Stimulated activated naive B cell treated with anti-CD40 and anti-IgM and Interleukin-4, amounts not matched to agents 10 μg/mL and 1 μg/mL and 100 μg/mL, for 72 hours (primary cell): ENCODE measurements at regions not wholly inside any gene's neighbourhood (a gene's known extent, or its start where the extent isn't known, plus 50 kb on each side); places are given as distances from the start of the nearest gene placed in this dataset.

ENCODE experiments used
- ATAC-seq, 2 donors: fragments of 150-1000 bp; cut with Tn5 transposase; replicated peaks; 2 replicates each; pipeline ENCODE4 v1.10.0; 2021; ENCODE audit warnings: moderate library complexity in 1 of 2
- DNase-seq: peaks from one replicate; pipeline ENCODE4 v3.0.0; 2021
- H3K27ac Mint-ChIP-seq: one replicate; pipeline ENCODE4 v1.8.0; 2022; ENCODE audit warnings: mild to moderate bottlenecking, mixed read lengths
- H3K27me3 Mint-ChIP-seq, 2 donors: one replicate each; pipeline ENCODE4 v1.8.0; 2022; ENCODE audit warnings: mixed read lengths in 2 of 2
- H3K36me3 Mint-ChIP-seq, 2 donors: one replicate each; pipeline ENCODE4 v1.8.0; 2022; ENCODE audit warnings: mixed read lengths in 2 of 2, mild to moderate bottlenecking in 1 of 2
- H3K4me1 Mint-ChIP-seq, 2 donors: one replicate each; pipeline ENCODE4 v1.8.0; 2022; ENCODE audit warnings: mixed read lengths in 2 of 2, mild to moderate bottlenecking in 1 of 2
- H3K4me3 Mint-ChIP-seq, 2 donors: one replicate each; pipeline ENCODE4 v1.8.0; 2022; ENCODE audit warnings: mild to moderate bottlenecking in 2 of 2, mixed read lengths in 2 of 2, moderate library complexity in 1 of 2
- H3K9me3 Mint-ChIP-seq, 2 donors: one replicate each; pipeline ENCODE4 v1.8.0; 2022; ENCODE audit warnings: mixed read lengths in 2 of 2, mild to moderate bottlenecking in 1 of 2

DNA sequence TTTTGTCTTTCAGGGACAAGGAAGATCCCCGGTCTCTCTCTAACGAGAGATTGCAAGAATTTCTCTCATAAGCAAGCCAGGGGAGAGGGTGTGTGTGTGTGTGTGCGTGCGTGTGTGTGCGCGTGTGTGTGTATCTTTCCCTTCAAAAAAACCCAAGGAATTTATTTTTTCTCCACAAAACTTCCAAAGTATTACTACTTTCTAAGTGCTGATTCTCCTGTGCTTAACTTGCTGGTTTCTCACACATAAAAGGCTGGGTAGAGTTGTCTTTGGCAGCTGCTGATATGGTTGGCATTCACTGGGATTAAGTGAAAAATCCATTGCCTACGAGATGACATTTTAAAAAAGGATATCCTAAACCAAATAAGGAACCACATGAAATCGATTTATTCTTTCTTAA lies 435.7 kb downstream of the RAPGEF2 start:
- H3K27ac Mint-ChIP-seq = no peak overlapping the region
- H3K4me3 Mint-ChIP-seq = no peak overlapping the region

GRCh38 chr4:159540038-159540437 lies 437.2 kb downstream of the RAPGEF2 start:
- H3K27ac Mint-ChIP-seq = no peak overlapping the region
- no peak for ATAC-seq
- DNase-seq = no peak
- H3K9me3 Mint-ChIP-seq = peaks cover 14 to 16% of the 10 kb centered on the region in 2 donors
- peaks cover 0 to 1% of the 10 kb centered on the region in 2 donors for H3K36me3 Mint-ChIP-seq
- no peak overlapping the region for H3K4me3 Mint-ChIP-seq
- H3K4me1 Mint-ChIP-seq = no peaks in the 10 kb centered on the region
- peaks cover 0 to 4% of the 10 kb centered on the region in 2 donors for H3K27me3 Mint-ChIP-seq

More for the DNA sequence above, 435.7 kb downstream of the RAPGEF2 start:
- peaks cover 0 to 4% of the 10 kb centered on the region in 2 donors for H3K27me3 Mint-ChIP-seq
- H3K4me1 Mint-ChIP-seq = no peaks in the 10 kb centered on the region
- H3K9me3 Mint-ChIP-seq = peaks cover 17 to 18% of the 10 kb centered on the region in 2 donors
- peaks cover 0 to 1% of the 10 kb centered on the region in 2 donors for H3K36me3 Mint-ChIP-seq
- ATAC-seq (no peak), DNase-seq (no peak)

DNA sequence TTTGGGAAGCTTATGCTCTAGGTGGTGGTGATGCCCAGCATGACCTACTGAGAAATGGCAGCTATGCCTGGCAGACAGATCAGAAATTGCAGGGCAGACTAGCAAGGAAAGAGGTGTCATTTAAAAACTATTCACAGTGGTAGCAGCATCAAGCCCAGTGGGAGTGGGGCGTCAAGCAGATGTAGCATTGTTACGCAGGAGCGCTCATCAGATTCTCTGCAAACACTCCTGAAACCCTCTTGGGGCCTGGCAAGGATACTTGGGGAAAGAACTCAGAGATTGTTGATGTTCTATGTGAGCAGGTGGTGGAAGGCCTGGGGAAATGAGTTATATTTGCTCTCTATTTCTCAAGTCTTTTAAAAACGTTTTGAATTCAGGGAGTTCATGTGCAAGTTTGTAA lies 437.6 kb downstream of the RAPGEF2 start:
- ATAC-seq (no peak), DNase-seq (no peak)
- Mint-ChIP-seq H3K4me3 (no peak overlapping the region), H3K27me3 (peaks cover 0 to 4% of the 10 kb centered on the region in 2 donors), H3K4me1 (no peaks in the 10 kb centered on the region), H3K36me3 (peaks cover 0 to 1% of the 10 kb centered on the region in 2 donors), H3K27ac (no peak overlapping the region), H3K9me3 (peaks cover 10 to 16% of the 10 kb centered on the region in 2 donors)

GRCh38 chr4:159541143-159541542 lies 438.3 kb downstream of the RAPGEF2 start:
- peaks cover 0 to 4% of the 10 kb centered on the region in 2 donors for H3K27me3 Mint-ChIP-seq
- peaks cover 7 to 12% of the 10 kb centered on the region in 2 donors for H3K9me3 Mint-ChIP-seq
- no peak for DNase-seq
- no peak overlapping the region for H3K4me3 Mint-ChIP-seq
- no peak for ATAC-seq
- H3K4me1 Mint-ChIP-seq = no peaks in the 10 kb centered on the region
- no peak overlapping the region for H3K27ac Mint-ChIP-seq
- H3K36me3 Mint-ChIP-seq = peaks cover 0 to under 1% of the 10 kb centered on the region in 2 donors

GRCh38 chr4:159542296-159542695 lies 439.4 kb downstream of the RAPGEF2 start:
- DNase-seq = no peak
- Mint-ChIP-seq H3K9me3 (peaks cover 0 to 5% of the 10 kb centered on the region in 2 donors), H3K4me3 (no peak overlapping the region), H3K27ac (no peak overlapping the region), H3K4me1 (no peaks in the 10 kb centered on the region), H3K27me3 (peaks cover 0 to 4% of the 10 kb centered on the region in 2 donors), H3K36me3 (no peaks in the 10 kb centered on the region)
- no peak for ATAC-seq

- ATAC-seq = no peak
- Mint-ChIP-seq H3K9me3 (peaks cover 0 to 2% of the 10 kb centered on the region in 2 donors), H3K27me3 (peaks cover 0 to 4% of the 10 kb centered on the region in 2 donors), H3K27ac (no peak overlapping the region), H3K4me1 (no peaks in the 10 kb centered on the region), H3K36me3 (no peaks in the 10 kb centered on the region), H3K4me3 (no peak overlapping the region)
- DNase-seq = no peak
Measured at GRCh38 chr4:159543831-159544230, 441.0 kb downstream of the RAPGEF2 start.

DNA sequence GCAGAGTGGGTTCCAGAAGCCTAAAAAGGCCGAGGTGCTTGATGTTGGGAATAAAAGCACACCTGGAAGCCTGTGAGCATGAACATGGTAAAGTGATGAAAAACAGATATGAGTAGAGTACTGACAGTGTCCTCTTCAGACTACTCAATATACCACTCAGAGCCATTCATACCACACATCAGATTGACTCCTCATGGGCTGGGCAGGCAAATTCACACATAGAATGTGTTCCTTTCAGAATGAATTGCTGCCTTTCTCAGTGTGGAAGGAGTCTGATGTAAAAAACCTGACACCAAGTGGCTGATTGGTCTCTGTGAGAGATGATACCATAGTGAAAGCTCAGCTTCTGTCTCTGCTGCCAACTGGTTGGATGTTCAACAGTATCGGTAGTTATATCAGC lies 442.7 kb downstream of the RAPGEF2 start:
- no peaks in the 10 kb centered on the region for H3K36me3 Mint-ChIP-seq
- H3K9me3 Mint-ChIP-seq = peaks cover 0 to 2% of the 10 kb centered on the region in 2 donors
- H3K27ac Mint-ChIP-seq = no peak overlapping the region
- DNase-seq = no peak
- H3K27me3 Mint-ChIP-seq = peaks cover 0 to 4% of the 10 kb centered on the region in 2 donors
- H3K4me3 Mint-ChIP-seq = no peak overlapping the region
- H3K4me1 Mint-ChIP-seq = no peaks in the 10 kb centered on the region
- ATAC-seq = no peak

DNA sequence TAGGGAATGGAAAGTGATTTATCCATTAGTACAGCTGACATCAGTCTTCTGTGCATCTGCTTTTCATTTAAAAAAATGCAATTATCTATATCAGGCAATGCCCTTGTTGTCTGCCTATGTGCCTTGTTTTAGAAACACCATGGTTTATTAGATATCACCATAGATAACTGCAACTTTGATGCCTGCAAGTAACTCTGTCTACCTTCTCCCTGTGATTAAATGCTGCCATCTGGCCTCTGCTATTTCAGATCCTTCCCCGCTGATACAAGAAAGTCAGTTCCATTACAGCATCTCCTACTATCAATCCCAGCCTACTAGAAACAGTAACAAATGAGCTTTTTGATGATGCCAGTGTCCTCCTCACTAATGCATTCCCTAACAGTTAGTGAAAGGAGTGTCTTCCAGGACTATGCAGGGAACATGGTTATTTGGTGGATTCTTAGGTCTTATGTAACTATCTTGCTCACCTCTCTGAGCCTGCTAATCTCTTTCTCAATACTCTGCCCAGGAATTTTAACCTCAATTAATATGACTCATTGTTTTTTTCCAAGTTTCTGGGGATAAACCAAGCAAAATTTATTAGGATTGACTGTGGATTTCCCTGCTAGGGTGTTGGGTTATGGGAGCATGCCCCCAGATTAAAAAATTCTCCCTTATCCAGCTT lies 444.9 kb downstream of the RAPGEF2 start:
- H3K36me3 Mint-ChIP-seq = no peaks in the 10 kb centered on the region
- H3K4me3 Mint-ChIP-seq = no peak overlapping the region
- no peaks in the 10 kb centered on the region for H3K4me1 Mint-ChIP-seq
- H3K27ac Mint-ChIP-seq = no peak overlapping the region
- peaks cover 0 to 4% of the 10 kb centered on the region in 2 donors for H3K27me3 Mint-ChIP-seq
- ATAC-seq (no peak), DNase-seq (no peak)
- H3K9me3 Mint-ChIP-seq = peaks cover 0 to 2% of the 10 kb centered on the region in 2 donors

- Mint-ChIP-seq H3K27me3 (no peaks in the 10 kb centered on the region), H3K27ac (no peak overlapping the region), H3K9me3 (no peaks in the 10 kb centered on the region), H3K4me1 (no peaks in the 10 kb centered on the region), H3K36me3 (no peaks in the 10 kb centered on the region), H3K4me3 (no peak overlapping the region)
- ATAC-seq (no peak), DNase-seq (no peak)
Measured at GRCh38 chr4:159549098-159549518, 446.2 kb downstream of the RAPGEF2 start.

GRCh38 chr4:159551281-159551680 lies 448.4 kb downstream of the RAPGEF2 start:
- no peaks in the 10 kb centered on the region for H3K4me1 Mint-ChIP-seq
- ATAC-seq = no peak
- H3K4me3 Mint-ChIP-seq = no peak overlapping the region
- no peaks in the 10 kb centered on the region for H3K36me3 Mint-ChIP-seq
- H3K27me3 Mint-ChIP-seq = no peaks in the 10 kb centered on the region
- DNase-seq = no peak
- no peak overlapping the region for H3K27ac Mint-ChIP-seq
- H3K9me3 Mint-ChIP-seq = no peaks in the 10 kb centered on the region

- Mint-ChIP-seq H3K4me1 (no peaks in the 10 kb centered on the region), H3K27me3 (no peaks in the 10 kb centered on the region), H3K36me3 (no peaks in the 10 kb centered on the region), H3K4me3 (no peak overlapping the region), H3K9me3 (peaks cover 0 to 2% of the 10 kb centered on the region in 2 donors), H3K27ac (no peak overlapping the region)
- ATAC-seq = no peak
- no peak for DNase-seq
Measured at GRCh38 chr4:159552979-159553768, 450.3 kb downstream of the RAPGEF2 start.

DNA sequence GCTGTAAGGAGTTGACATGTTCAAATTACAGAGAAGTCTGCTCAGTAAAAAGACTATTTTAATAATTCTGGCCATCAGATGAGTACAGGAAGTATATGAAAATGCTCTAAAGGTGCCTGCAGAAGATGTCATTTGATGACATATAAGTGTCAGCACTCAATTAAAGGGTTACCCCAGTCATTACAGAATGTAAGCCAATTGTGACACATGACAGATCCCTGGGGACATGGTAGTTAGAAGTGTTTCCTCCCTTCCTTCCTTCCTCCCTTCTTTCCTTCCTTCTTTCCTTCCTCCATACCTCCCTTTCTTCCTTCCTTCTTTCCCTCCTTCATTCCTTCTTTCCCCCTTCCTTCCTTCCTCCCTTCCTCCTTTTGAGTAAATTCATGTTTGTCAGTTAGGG lies 453.0 kb downstream of the RAPGEF2 start:
- no peak overlapping the region for H3K4me3 Mint-ChIP-seq
- no peaks in the 10 kb centered on the region for H3K27me3 Mint-ChIP-seq
- H3K9me3 Mint-ChIP-seq = peaks cover 0 to 2% of the 10 kb centered on the region in 2 donors
- no peak for DNase-seq
- no peak overlapping the region for H3K27ac Mint-ChIP-seq
- no peaks in the 10 kb centered on the region for H3K4me1 Mint-ChIP-seq
- no peaks in the 10 kb centered on the region for H3K36me3 Mint-ChIP-seq
- ATAC-seq = no peak

DNA sequence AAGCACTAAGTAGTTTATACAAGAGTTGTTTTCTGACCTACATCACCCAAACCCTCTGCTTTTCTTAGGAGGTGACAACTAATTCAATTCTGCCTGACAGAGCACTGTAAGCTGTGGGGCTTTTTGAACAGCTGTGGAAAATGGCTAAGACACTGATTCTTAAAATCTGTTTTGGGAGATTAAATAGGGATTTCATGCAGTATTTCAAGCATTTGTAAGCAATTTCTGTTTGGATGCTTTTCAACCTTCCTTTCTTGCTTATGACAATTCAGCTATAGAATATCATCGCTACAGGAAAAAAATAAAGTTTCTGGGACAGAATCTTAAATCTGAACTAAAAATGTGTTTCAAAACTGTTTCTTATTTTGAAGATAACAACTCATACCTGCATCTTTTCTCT lies 459.5 kb downstream of the RAPGEF2 start:
- no peak for ATAC-seq
- no peaks in the 10 kb centered on the region for H3K4me1 Mint-ChIP-seq
- no peaks in the 10 kb centered on the region for H3K27me3 Mint-ChIP-seq
- no peak for DNase-seq
- H3K36me3 Mint-ChIP-seq = no peaks in the 10 kb centered on the region
- no peak overlapping the region for H3K27ac Mint-ChIP-seq
- peaks cover 1 to 3% of the 10 kb centered on the region in 2 donors for H3K9me3 Mint-ChIP-seq
- no peak overlapping the region for H3K4me3 Mint-ChIP-seq

DNA sequence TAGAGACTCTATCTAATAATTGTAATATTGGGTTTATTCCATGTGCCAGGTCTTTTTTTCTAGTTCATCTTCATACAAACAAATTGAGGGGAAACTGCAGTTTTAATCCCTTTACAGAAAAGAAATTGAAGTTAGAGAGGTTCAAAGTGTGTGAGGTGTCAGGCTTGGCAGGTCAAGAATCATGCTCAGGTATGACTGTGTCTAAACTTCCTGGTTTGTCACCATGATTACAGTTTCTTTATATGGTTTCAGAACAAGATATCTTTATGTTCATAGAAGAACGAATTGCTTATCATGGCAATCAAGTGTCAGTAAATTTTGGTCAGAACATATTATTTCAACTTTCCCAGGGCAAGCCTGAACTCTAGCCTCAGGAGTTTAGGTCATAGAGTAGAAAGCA lies 460.4 kb downstream of the RAPGEF2 start:
- no peaks in the 10 kb centered on the region for H3K36me3 Mint-ChIP-seq
- no peak for DNase-seq
- H3K4me1 Mint-ChIP-seq = no peaks in the 10 kb centered on the region
- no peaks in the 10 kb centered on the region for H3K27me3 Mint-ChIP-seq
- H3K9me3 Mint-ChIP-seq = peaks cover 3 to 8% of the 10 kb centered on the region in 2 donors
- H3K27ac Mint-ChIP-seq = no peak overlapping the region
- H3K4me3 Mint-ChIP-seq = no peak overlapping the region
- ATAC-seq = no peak

DNA sequence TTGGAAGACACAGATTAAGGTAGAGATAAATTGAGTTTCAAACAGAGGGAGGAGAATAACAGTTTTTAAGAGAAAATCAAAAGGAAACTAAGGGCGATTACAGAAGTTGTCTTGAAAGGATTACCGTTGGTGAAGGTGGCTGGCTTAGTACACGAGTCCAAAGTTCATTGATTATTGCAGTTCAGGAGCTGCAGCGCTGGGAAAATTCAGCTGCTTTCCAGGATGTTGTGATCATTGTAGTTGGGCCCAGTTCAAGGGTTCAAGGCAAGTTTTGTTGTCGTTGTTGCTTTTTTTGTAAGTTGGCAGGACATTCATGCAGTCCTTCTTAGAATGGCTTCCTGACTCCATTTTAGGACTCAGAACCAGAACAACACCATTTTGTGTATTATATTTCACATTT lies 461.7 kb downstream of the RAPGEF2 start:
- Mint-ChIP-seq H3K9me3 (peaks cover 5 to 16% of the 10 kb centered on the region in 2 donors), H3K4me1 (no peaks in the 10 kb centered on the region), H3K4me3 (no peak overlapping the region), H3K36me3 (no peaks in the 10 kb centered on the region), H3K27ac (no peak overlapping the region), H3K27me3 (no peaks in the 10 kb centered on the region)
- DNase-seq (no peak), ATAC-seq (no peak)
